ENCODE measurements at regions not wholly inside any gene's neighbourhood (a gene's known extent, or its start where the extent isn't known, plus 50 kb on each side); places are given as distances from the start of the nearest gene placed in this dataset.

- no peaks in the 10 kb centered on the region for H3K36me3 ChIP-seq
- no peak overlapping the region for H3K27ac ChIP-seq
- H3K27me3 ChIP-seq: no peaks in the 10 kb centered on the region
- intact Hi-C loops (cut with DNase I; ENCODE audit: low total_unique reads): no loop called here
- no peaks in the 10 kb centered on the region for H3K4me1 ChIP-seq
- no peak for TF ChIP-seq POLR2AphosphoS5 (IDR thresholded peaks at IDR 0.05)
- no peak for TF ChIP-seq POLR2A (IDR thresholded peaks at IDR 0.05)
- TF ChIP-seq, protein P1, sequence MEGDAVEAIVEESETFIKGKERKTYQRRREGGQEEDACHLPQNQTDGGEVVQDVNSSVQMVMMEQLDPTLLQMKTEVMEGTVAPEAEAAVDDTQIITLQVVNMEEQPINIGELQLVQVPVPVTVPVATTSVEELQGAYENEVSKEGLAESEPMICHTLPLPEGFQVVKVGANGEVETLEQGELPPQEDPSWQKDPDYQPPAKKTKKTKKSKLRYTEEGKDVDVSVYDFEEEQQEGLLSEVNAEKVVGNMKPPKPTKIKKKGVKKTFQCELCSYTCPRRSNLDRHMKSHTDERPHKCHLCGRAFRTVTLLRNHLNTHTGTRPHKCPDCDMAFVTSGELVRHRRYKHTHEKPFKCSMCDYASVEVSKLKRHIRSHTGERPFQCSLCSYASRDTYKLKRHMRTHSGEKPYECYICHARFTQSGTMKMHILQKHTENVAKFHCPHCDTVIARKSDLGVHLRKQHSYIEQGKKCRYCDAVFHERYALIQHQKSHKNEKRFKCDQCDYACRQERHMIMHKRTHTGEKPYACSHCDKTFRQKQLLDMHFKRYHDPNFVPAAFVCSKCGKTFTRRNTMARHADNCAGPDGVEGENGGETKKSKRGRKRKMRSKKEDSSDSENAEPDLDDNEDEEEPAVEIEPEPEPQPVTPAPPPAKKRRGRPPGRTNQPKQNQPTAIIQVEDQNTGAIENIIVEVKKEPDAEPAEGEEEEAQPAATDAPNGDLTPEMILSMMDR (IDR thresholded peaks at IDR 0.05): no peak
- H3K9me3 ChIP-seq: peaks cover 0 to 5% of the 10 kb centered on the region in 2 donors
- no peak overlapping the region for H3K4me3 ChIP-seq
- DNase-seq (ENCODE audit: low spot score in 2 of 2): no peak
These were observed 123.7 kb downstream of the ANAPC4 start for GRCh38 chr4:25500626-25501316.

DNA sequence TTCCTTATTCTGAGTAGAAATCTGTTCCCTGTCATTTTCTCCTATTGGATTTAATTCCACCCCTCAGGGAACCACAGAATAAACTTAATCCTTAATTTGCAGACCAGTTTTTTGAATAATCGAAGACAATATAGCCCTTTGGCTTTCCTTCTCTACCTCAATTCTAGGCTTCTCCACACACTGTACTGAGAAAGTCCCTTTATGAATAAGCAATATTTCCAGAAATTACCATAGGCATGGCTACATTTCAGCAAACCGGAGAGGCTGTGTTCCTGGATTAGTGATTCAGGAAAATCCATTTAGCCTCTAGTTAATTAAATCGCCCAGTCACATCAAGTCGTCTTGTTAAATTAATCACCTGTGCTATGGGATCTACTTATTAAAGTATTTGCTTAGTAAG lies 125.1 kb downstream of the ANAPC4 start:
- Histone ChIP-seq H3K27me3 (no peaks in the 10 kb centered on the region), H3K4me3 (no peak overlapping the region), H3K36me3 (no peaks in the 10 kb centered on the region), H3K9me3 (peaks cover 0 to 5% of the 10 kb centered on the region in 2 donors), H3K27ac (no peak overlapping the region), H3K4me1 (no peaks in the 10 kb centered on the region)
- intact Hi-C loops (cut with DNase I; ENCODE audit: low total_unique reads): no loop called here
- TF ChIP-seq POLR2AphosphoS5 (IDR thresholded peaks at IDR 0.05) (no peak), POLR2A (IDR thresholded peaks at IDR 0.05) (no peak)
- TF ChIP-seq, protein P1 (IDR thresholded peaks at IDR 0.05): no peak
- DNase-seq (ENCODE audit: low spot score in 2 of 2): no peak

DNA sequence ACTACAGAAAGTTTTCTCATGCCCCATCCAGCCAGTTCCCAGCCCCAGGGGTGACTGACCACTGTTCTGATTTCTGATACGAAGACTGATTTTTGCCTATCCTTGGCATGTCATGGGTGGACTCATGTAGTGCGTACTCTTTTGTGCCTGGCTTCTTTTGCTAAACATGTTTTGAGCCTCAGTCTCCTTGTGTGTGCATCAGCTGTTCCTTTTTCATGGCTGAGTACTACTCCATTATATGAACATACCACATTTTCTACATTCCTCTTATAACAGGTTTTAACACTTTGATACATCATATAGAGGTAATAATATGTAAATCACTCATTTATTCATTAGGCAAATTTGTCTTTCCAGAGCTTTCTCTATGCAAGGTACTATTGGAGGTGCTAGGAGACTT lies 126.7 kb downstream of the ANAPC4 start:
- no peaks in the 10 kb centered on the region for H3K36me3 ChIP-seq
- no peak overlapping the region for H3K4me3 ChIP-seq
- H3K27me3 ChIP-seq: no peaks in the 10 kb centered on the region
- intact Hi-C loops (cut with DNase I; ENCODE audit: low total_unique reads): no loop called here
- no peak overlapping the region for H3K27ac ChIP-seq
- DNase-seq (ENCODE audit: low spot score in 2 of 2): no peak
- no peak for TF ChIP-seq POLR2AphosphoS5 (IDR thresholded peaks at IDR 0.05)
- no peak for TF ChIP-seq POLR2A (IDR thresholded peaks at IDR 0.05)
- TF ChIP-seq, protein P1 (IDR thresholded peaks at IDR 0.05): no peak
- H3K4me1 ChIP-seq: no peaks in the 10 kb centered on the region
- peaks cover 0 to 5% of the 10 kb centered on the region in 2 donors for H3K9me3 ChIP-seq

- no peak overlapping the region for H3K4me3 ChIP-seq
- H3K36me3 ChIP-seq: no peaks in the 10 kb centered on the region
- H3K9me3 ChIP-seq: peaks cover 0 to 5% of the 10 kb centered on the region in 2 donors
- intact Hi-C loops (cut with DNase I; ENCODE audit: low total_unique reads): no loop called here
- H3K4me1 ChIP-seq: no peaks in the 10 kb centered on the region
- TF ChIP-seq, protein P1 (IDR thresholded peaks at IDR 0.05): no peak
- TF ChIP-seq POLR2A (IDR thresholded peaks at IDR 0.05) (no peak), POLR2AphosphoS5 (IDR thresholded peaks at IDR 0.05) (no peak)
- H3K27me3 ChIP-seq: no peaks in the 10 kb centered on the region
- no peak overlapping the region for H3K27ac ChIP-seq
- no peak for DNase-seq (ENCODE audit: low spot score in 2 of 2)
These were observed 128.0 kb downstream of the ANAPC4 start for GRCh38 chr4:25504932-25505636.

DNA sequence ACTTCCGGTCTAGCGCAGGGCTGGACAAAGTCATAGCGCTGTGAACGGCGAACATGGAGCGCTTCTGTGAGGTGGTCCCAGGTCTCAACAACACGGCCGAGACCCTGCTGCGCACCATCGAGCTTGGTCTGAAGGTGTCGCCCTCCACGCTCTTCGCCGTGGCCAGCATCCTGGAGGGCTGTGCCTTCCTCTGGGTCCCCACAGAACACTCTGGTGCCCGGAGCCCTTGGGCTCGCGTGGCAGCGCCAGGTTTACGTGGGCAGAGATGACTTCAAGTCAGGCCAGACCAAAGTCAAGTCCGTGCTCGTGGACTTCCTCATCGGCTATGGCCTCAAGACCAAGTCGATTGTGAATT lies 128.6 kb downstream of the ANAPC4 start:
- no peaks in the 10 kb centered on the region for H3K27me3 ChIP-seq
- no peak for DNase-seq (ENCODE audit: low spot score in 2 of 2)
- H3K9me3 ChIP-seq: peaks cover 0 to 5% of the 10 kb centered on the region in 2 donors
- no peaks in the 10 kb centered on the region for H3K36me3 ChIP-seq
- TF ChIP-seq, protein P1 (IDR thresholded peaks at IDR 0.05): no peak
- TF ChIP-seq POLR2A (IDR thresholded peaks at IDR 0.05) (no peak), POLR2AphosphoS5 (IDR thresholded peaks at IDR 0.05) (no peak)
- H3K4me1 ChIP-seq: no peaks in the 10 kb centered on the region
- no peak overlapping the region for H3K4me3 ChIP-seq
- intact Hi-C loops (cut with DNase I; ENCODE audit: low total_unique reads): no loop called here
- no peak overlapping the region for H3K27ac ChIP-seq

Measured in breast epithelium (tissue), 4 donors.